ENCODE measurements at regions not wholly inside any gene's neighbourhood (a gene's known extent, or its start where the extent isn't known, plus 50 kb on each side); places are given as distances from the start of the nearest gene placed in this dataset.

- BruUV-seq (replicated peaks) = no TSS peak
- TF ChIP-seq CTCF (IDR thresholded peaks at IDR 0.05; ENCODE audit: insufficient read depth in 1 of 2, low read depth in 1 of 2, low read length in 1 of 2, severe bottlenecking in 1 of 2, unreplicated experiment in 1 of 2) = no peak
- Mint-ChIP-seq H3K4me3 (ENCODE audit: unreplicated experiment) (no peak overlapping the region), H3K9me3 (ENCODE audit: unreplicated experiment) (peaks cover 33% of the 10 kb centered on the region), H3K36me3 (ENCODE audit: insufficient read depth, unreplicated experiment) (no peaks in the 10 kb centered on the region), H3K27ac (ENCODE audit: unreplicated experiment) (no peak overlapping the region), H3K27me3 (ENCODE audit: insufficient read depth, unreplicated experiment) (no peaks in the 10 kb centered on the region), H3K4me1 (ENCODE audit: low read depth, unreplicated experiment) (no peaks in the 10 kb centered on the region)
- CTCF ChIA-PET = interaction anchor here (0.6 kb wide), 1 partner anchor 87 kb away, joined by 4 read pairs; no protein-coding TSS in a partner anchor
- intact Hi-C loops (cut with micrococcal nuclease; ENCODE audit: unreplicated experiment) = loop anchor here (5.0 to 10.0 kb wide), 2 partner anchors 38 to 90 kb away; no protein-coding TSS in a partner anchor
- H3K9me3 ChIP-seq = peaks cover 4% of the 10 kb centered on the region; the same call in 1 of the 2 replicates
- no peaks in the 10 kb centered on the region for H3K36me3 ChIP-seq (ENCODE audit: control insufficient read depth, insufficient read depth, low read length)
- POLR2A ChIA-PET = no interaction called here
- DNase-seq = no peak
- H3K27me3 ChIP-seq (replicated peaks; ENCODE audit: control insufficient read depth, insufficient read depth, low read length) = no peaks in the 10 kb centered on the region
- no peaks in the 10 kb centered on the region for H3K4me1 ChIP-seq
- H3K4me3 ChIP-seq (ENCODE audit: low read depth, low read length) = no peak overlapping the region
Measured at GRCh38 chr10:131785121-131785460, 115.7 kb upstream of the PPP2R2D start.

GRCh38 chr10:131786756-131787605 lies 113.8 kb upstream of the PPP2R2D start:
- TF ChIP-seq CTCF (IDR thresholded peaks at IDR 0.05; ENCODE audit: insufficient read depth in 1 of 2, low read depth in 1 of 2, low read length in 1 of 2, severe bottlenecking in 1 of 2, unreplicated experiment in 1 of 2) = peak; percentile 60 to 79
- no peaks in the 10 kb centered on the region for H3K4me1 ChIP-seq
- Mint-ChIP-seq H3K9me3 (ENCODE audit: unreplicated experiment) (peaks cover 23% of the 10 kb centered on the region), H3K27me3 (ENCODE audit: insufficient read depth, unreplicated experiment) (no peaks in the 10 kb centered on the region), H3K36me3 (ENCODE audit: insufficient read depth, unreplicated experiment) (no peaks in the 10 kb centered on the region), H3K27ac (ENCODE audit: unreplicated experiment) (no peak overlapping the region), H3K4me1 (ENCODE audit: low read depth, unreplicated experiment) (no peaks in the 10 kb centered on the region), H3K4me3 (ENCODE audit: unreplicated experiment) (no peak overlapping the region)
- CTCF ChIA-PET = interaction anchor here (0.5 to 1.2 kb wide), 4 partner anchors 38 to 1061 kb away, joined by 3 to 4 read pairs (median 4); no protein-coding TSS in a partner anchor
- POLR2A ChIA-PET = no interaction called here
- intact Hi-C loops (cut with micrococcal nuclease; ENCODE audit: unreplicated experiment) = loop anchor here (5.0 to 10.0 kb wide), 2 partner anchors 40 to 92 kb away; no protein-coding TSS in a partner anchor
- peaks cover 4% of the 10 kb centered on the region; the same call in 1 of the 2 replicates for H3K9me3 ChIP-seq
- no peak overlapping the region for H3K4me3 ChIP-seq (ENCODE audit: low read depth, low read length)
- peak in 1 of 2 experiments; percentile 41 for DNase-seq
- no peaks in the 10 kb centered on the region for H3K36me3 ChIP-seq (ENCODE audit: control insufficient read depth, insufficient read depth, low read length)
- H3K27me3 ChIP-seq (replicated peaks; ENCODE audit: control insufficient read depth, insufficient read depth, low read length) = no peaks in the 10 kb centered on the region
- no TSS peak for BruUV-seq (replicated peaks)

GRCh38 chr10:131787961-131788360 lies 112.8 kb upstream of the PPP2R2D start:
- no peak overlapping the region for H3K4me3 Mint-ChIP-seq (ENCODE audit: unreplicated experiment)
- no peaks in the 10 kb centered on the region for H3K27me3 Mint-ChIP-seq (ENCODE audit: insufficient read depth, unreplicated experiment)
- Histone ChIP-seq H3K36me3 (ENCODE audit: control insufficient read depth, insufficient read depth, low read length) (no peaks in the 10 kb centered on the region), H3K4me1 (no peaks in the 10 kb centered on the region), H3K27me3 (replicated peaks; ENCODE audit: control insufficient read depth, insufficient read depth, low read length) (no peaks in the 10 kb centered on the region), H3K9me3 (peaks cover 2% of the 10 kb centered on the region; the same call in 1 of the 2 replicates), H3K4me3 (ENCODE audit: low read depth, low read length) (no peak overlapping the region)
- intact Hi-C loops (cut with micrococcal nuclease; ENCODE audit: unreplicated experiment) = loop anchor here (5.0 to 10.0 kb wide), 2 partner anchors 41 to 93 kb away; no protein-coding TSS in a partner anchor
- no peak for TF ChIP-seq CTCF (IDR thresholded peaks at IDR 0.05; ENCODE audit: insufficient read depth in 1 of 2, low read depth in 1 of 2, low read length in 1 of 2, severe bottlenecking in 1 of 2, unreplicated experiment in 1 of 2)
- no peak for DNase-seq
- CTCF ChIA-PET = no interaction called here
- POLR2A ChIA-PET = no interaction called here
- no peaks in the 10 kb centered on the region for H3K36me3 Mint-ChIP-seq (ENCODE audit: insufficient read depth, unreplicated experiment)
- peaks cover 13% of the 10 kb centered on the region for H3K9me3 Mint-ChIP-seq (ENCODE audit: unreplicated experiment)
- no TSS peak for BruUV-seq (replicated peaks)
- H3K27ac Mint-ChIP-seq (ENCODE audit: unreplicated experiment) = no peak overlapping the region
- H3K4me1 Mint-ChIP-seq (ENCODE audit: low read depth, unreplicated experiment) = no peaks in the 10 kb centered on the region

Data from Caco-2 (cell line).